ENCODE measurements at regions not wholly inside any gene's neighbourhood (a gene's known extent, or its start where the extent isn't known, plus 50 kb on each side); places are given as distances from the start of the nearest gene placed in this dataset.

DNA sequence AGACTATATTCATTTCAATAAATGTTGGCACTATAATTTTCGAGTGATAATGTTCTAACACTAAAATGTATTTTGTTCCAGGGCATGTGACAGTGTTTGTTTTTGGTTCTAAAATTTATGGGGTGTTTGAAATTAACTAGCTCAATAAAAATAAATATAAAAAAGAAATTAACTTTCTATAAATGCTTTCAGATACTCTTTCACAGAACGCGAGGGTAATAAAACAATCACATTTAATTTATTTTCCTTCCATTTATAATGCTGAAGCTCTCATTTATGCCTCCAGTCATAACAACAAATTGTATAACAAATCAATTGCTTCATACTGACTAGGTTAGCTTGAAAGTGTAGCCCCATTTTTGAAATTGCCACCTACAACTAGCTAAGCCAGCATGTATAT, 122.4 kb upstream of the GPM6A start:
- no peaks in the 10 kb centered on the region for H3K9me3 ChIP-seq
- no peak overlapping the region for H3K4me3 ChIP-seq
- no peaks in the 10 kb centered on the region for H3K4me1 ChIP-seq
- no peaks in the 10 kb centered on the region for H3K27me3 ChIP-seq
- TF ChIP-seq, protein P1, sequence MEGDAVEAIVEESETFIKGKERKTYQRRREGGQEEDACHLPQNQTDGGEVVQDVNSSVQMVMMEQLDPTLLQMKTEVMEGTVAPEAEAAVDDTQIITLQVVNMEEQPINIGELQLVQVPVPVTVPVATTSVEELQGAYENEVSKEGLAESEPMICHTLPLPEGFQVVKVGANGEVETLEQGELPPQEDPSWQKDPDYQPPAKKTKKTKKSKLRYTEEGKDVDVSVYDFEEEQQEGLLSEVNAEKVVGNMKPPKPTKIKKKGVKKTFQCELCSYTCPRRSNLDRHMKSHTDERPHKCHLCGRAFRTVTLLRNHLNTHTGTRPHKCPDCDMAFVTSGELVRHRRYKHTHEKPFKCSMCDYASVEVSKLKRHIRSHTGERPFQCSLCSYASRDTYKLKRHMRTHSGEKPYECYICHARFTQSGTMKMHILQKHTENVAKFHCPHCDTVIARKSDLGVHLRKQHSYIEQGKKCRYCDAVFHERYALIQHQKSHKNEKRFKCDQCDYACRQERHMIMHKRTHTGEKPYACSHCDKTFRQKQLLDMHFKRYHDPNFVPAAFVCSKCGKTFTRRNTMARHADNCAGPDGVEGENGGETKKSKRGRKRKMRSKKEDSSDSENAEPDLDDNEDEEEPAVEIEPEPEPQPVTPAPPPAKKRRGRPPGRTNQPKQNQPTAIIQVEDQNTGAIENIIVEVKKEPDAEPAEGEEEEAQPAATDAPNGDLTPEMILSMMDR (IDR thresholded peaks at IDR 0.05) = no peak
- DNase-seq = no peak
- H3K27ac ChIP-seq = no peak overlapping the region
- intact Hi-C loops (cut with DNase I) = no loop called here
- no peaks in the 10 kb centered on the region for H3K36me3 ChIP-seq
- no peak for ATAC-seq

- Histone ChIP-seq H3K4me1 (no peaks in the 10 kb centered on the region), H3K36me3 (no peaks in the 10 kb centered on the region), H3K4me3 (no peak overlapping the region), H3K27me3 (no peaks in the 10 kb centered on the region), H3K27ac (no peak overlapping the region), H3K9me3 (no peaks in the 10 kb centered on the region)
- TF ChIP-seq, protein P1 (IDR thresholded peaks at IDR 0.05) = no peak
- ATAC-seq (peak; percentile 73), DNase-seq (no peak)
- intact Hi-C loops (cut with DNase I) = no loop called here
Observed at GRCh38 chr4:175935016-175935661, 123.1 kb upstream of the GPM6A start.

DNA sequence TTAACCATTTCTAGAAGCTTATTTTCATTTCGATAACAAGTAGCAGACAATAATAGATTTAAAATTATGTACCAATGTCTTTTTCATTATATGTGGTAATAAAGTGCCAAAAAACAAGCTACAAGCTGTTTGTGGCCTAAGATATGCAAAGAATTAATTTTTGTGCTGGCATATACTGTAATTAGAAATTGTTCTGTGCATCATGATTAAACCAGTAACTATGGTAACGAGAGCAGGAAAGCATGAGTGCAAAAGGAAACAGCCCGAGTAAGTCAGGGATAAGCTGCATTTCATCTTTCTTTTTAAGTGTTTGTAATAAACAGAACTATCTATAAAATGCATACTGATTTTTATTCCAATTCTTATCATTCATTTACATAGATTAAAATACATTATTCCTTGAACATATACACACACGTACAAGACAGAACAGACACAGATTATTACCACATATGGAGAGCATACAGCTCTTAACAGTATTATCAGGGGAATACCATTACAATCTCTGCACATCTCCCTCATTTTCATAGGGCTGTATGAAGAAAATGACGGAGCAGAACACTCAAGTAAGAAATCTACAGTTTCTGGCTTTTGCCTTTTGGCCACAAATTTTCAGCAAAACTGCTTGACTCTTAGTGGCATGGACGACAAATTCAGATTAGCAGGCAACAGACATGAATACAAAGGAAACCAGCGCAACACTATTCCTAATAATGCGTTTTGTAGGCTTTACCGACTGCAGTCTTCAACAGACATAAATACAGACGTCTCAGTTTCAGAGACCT, 121.3 kb upstream of the WDR17 start:
- TF ChIP-seq, protein P1 (IDR thresholded peaks at IDR 0.05) = no peak
- no peak for DNase-seq
- Histone ChIP-seq H3K4me1 (no peaks in the 10 kb centered on the region), H3K36me3 (no peaks in the 10 kb centered on the region), H3K9me3 (no peaks in the 10 kb centered on the region), H3K27ac (no peak overlapping the region), H3K27me3 (no peaks in the 10 kb centered on the region), H3K4me3 (no peak overlapping the region)
- ATAC-seq = no peak
- intact Hi-C loops (cut with DNase I) = no loop called here

DNA sequence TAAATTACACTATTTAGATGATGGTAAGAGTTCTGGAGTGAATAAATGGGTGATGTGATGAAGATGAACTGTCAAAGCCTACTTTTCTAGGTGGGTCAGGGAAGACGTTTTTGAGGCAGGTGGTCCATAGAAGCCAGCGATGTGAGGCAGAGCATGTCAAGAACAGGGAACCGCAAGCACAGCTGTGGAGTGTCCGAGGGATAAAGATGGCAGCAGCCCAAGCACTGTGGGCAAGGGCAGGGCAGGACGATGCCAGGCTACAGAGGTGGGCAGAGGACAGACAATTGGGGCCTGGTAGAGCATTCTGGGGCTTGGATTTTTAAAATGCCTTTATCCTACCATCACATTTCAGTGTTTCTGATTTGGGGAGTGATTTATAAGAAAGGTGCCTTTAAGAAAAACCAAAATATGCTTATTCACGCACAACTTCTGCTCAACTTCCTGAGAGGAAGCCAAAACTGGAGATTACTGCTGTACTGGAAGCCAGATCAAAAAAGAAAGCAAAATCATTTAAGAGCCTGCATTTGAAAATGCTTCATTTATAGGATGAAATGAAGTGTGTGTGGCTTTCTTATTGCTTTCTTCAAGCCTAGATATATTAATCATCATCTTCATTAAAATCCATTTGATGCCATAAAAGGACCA, 119.0 kb upstream of the WDR17 start:
- Histone ChIP-seq H3K27me3 (no peaks in the 10 kb centered on the region), H3K27ac (no peak overlapping the region), H3K4me1 (no peaks in the 10 kb centered on the region), H3K4me3 (peak overlapping the region; percentile 29), H3K9me3 (no peaks in the 10 kb centered on the region), H3K36me3 (no peaks in the 10 kb centered on the region)
- intact Hi-C loops (cut with DNase I) = no loop called here
- TF ChIP-seq, protein P1 (IDR thresholded peaks at IDR 0.05) = no peak
- ATAC-seq (no peak), DNase-seq (no peak)

DNA sequence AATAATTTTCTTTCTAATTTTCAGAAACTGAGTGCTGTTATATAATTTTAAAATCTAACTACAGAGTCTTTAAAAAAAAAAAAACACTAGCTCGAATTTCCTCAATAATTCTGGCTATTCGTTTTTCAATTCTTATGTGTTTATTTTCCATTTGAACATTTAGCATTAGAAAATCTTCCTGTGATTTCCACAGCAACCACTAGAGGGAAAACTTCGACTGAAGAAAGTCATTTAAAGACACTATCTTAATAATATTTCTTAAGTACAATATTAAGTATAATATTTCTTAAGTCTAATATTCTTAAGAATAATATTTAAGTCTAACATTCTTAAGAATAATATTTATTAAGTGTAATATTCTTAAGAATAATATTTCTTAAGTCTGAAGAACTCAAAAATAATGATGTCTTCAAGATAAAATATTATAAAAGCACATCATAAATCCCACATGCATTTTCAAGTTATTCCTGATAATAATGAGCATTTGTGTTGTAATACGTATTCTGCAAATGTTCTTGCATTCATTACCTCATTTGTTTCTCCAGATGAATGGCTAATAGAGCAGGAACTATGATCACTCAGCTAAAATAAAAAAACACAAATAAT, 118.4 kb upstream of the WDR17 start:
- ATAC-seq (no peak), DNase-seq (no peak)
- Histone ChIP-seq H3K9me3 (no peaks in the 10 kb centered on the region), H3K27ac (no peak overlapping the region), H3K4me3 (peak overlapping the region; percentile 29), H3K36me3 (no peaks in the 10 kb centered on the region), H3K27me3 (no peaks in the 10 kb centered on the region), H3K4me1 (no peaks in the 10 kb centered on the region)
- intact Hi-C loops (cut with DNase I) = no loop called here
- TF ChIP-seq, protein P1 (IDR thresholded peaks at IDR 0.05) = peak; percentile 77

Data from upper lobe of right lung (tissue), 1 donor.